ENCODE measurements at regions not wholly inside any gene's neighbourhood (a gene's known extent, or its start where the extent isn't known, plus 50 kb on each side); places are given as distances from the start of the nearest gene placed in this dataset.

- CTCF ChIA-PET: no interaction called here
- Histone ChIP-seq H3K4me3 (ENCODE audit: low read depth in 2 of 2, low read length in 2 of 2) (no peak overlapping the region), H3K4me1 (ENCODE audit: control insufficient read depth, insufficient read depth, low read length) (no peaks in the 10 kb centered on the region), H3K9me3 (ENCODE audit: control insufficient read depth, insufficient read depth, low read depth, low read length) (no peaks in the 10 kb centered on the region), H3K36me3 (ENCODE audit: control insufficient read depth, insufficient read depth, low read length) (no peaks in the 10 kb centered on the region), H3K27ac (ENCODE audit: low read length) (no peak overlapping the region), H3K27me3 (ENCODE audit: control insufficient read depth, insufficient read depth, low read length) (no peaks in the 10 kb centered on the region)
- ATAC-seq: no peak
- no peak for DNase-seq (ENCODE audit: low read depth, low spot score)
- no TSS peak for BruUV-seq (replicated peaks)
- in situ Hi-C loops (cut with HindIII; ENCODE audit: low pct_unique_long_range_greater_than_20kb, low sequenced_read_pairs) (no loop called here), intact Hi-C loops (cut with micrococcal nuclease; ENCODE audit: unreplicated experiment) (no loop called here)
- POLR2A ChIA-PET: no interaction called here
- TF ChIP-seq POLR2AphosphoS5 (IDR thresholded peaks at IDR 0.05; ENCODE audit: low read depth, low read length) (no peak), REST (IDR thresholded peaks at IDR 0.05; ENCODE audit: insufficient read depth in 1 of 2, low read depth in 2 of 2, low read length in 1 of 2) (no peak), CTCF (IDR thresholded peaks at IDR 0.05) (no peak), TCF7L2 (IDR thresholded peaks at IDR 0.05; ENCODE audit: low read depth, low read length) (no peak), SIN3A (IDR thresholded peaks at IDR 0.05; ENCODE audit: borderline replicate concordance, insufficient read depth, low read depth, low read length) (no peak)
Observed at GRCh38 chr2:59398081-59398480, 1155.4 kb downstream of the BCL11A start.

DNA sequence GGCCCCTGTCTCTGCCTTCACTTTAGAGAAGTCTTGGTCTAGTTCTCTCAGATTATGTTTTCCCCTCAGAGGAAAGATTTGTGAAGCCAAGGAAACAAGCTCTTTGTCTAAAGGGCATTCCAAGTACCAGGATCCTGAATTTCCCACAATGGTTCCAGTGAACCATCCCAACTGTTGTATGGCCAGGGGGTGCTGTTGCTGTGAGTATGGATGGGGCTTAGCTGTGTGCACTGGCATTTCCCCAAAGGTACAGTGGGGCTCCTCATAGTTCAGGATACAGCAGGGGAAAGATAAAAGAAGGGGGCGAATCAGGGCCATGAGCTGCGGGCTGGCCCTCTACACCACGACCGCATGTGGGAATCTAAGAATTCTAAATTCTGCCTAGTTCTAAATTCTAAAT, 1154.0 kb upstream of the FANCL start:
- no peak overlapping the region for H3K4me3 ChIP-seq (ENCODE audit: low read depth in 2 of 2, low read length in 2 of 2)
- ATAC-seq: no peak
- no TSS peak for BruUV-seq (replicated peaks)
- no peak for DNase-seq (ENCODE audit: low read depth, low spot score)
- no peaks in the 10 kb centered on the region for H3K27me3 ChIP-seq (ENCODE audit: control insufficient read depth, insufficient read depth, low read length)
- CTCF ChIA-PET: no interaction called here
- no peaks in the 10 kb centered on the region for H3K36me3 ChIP-seq (ENCODE audit: control insufficient read depth, insufficient read depth, low read length)
- in situ Hi-C loops (cut with HindIII; ENCODE audit: low pct_unique_long_range_greater_than_20kb, low sequenced_read_pairs) (no loop called here), intact Hi-C loops (cut with micrococcal nuclease; ENCODE audit: unreplicated experiment) (no loop called here)
- TF ChIP-seq TCF7L2 (IDR thresholded peaks at IDR 0.05; ENCODE audit: low read depth, low read length): no peak
- TF ChIP-seq CTCF (IDR thresholded peaks at IDR 0.05): no peak
- no peak for TF ChIP-seq REST (IDR thresholded peaks at IDR 0.05; ENCODE audit: insufficient read depth in 1 of 2, low read depth in 2 of 2, low read length in 1 of 2)
- no peaks in the 10 kb centered on the region for H3K4me1 ChIP-seq (ENCODE audit: control insufficient read depth, insufficient read depth, low read length)
- POLR2A ChIA-PET: no interaction called here
- H3K9me3 ChIP-seq (ENCODE audit: control insufficient read depth, insufficient read depth, low read depth, low read length): no peaks in the 10 kb centered on the region
- no peak overlapping the region for H3K27ac ChIP-seq (ENCODE audit: low read length)
